Stimulated activated CD4-positive, alpha-beta T cell treated with anti-CD3 and anti-CD28 coated beads, Interleukin-15, amount 100 ng/mL, for 24 hours (primary cell): ENCODE measurements at regions not wholly inside any gene's neighbourhood (a gene's known extent, or its start where the extent isn't known, plus 50 kb on each side); places are given as distances from the start of the nearest gene placed in this dataset.

Source experiments
- DNase-seq: peaks from one replicate; pipeline ENCODE4 v3.0.0-alpha.2; 2020

GRCh38 chrX:39452401-39452800, 645.4 kb downstream of the BCOR start:
- no peak for DNase-seq

GRCh38 chrX:39453889-39454621, 643.7 kb downstream of the BCOR start:
- no peak for DNase-seq

- no peak for DNase-seq
Observed at GRCh38 chrX:39456894-39457604, 640.7 kb downstream of the BCOR start.

DNA sequence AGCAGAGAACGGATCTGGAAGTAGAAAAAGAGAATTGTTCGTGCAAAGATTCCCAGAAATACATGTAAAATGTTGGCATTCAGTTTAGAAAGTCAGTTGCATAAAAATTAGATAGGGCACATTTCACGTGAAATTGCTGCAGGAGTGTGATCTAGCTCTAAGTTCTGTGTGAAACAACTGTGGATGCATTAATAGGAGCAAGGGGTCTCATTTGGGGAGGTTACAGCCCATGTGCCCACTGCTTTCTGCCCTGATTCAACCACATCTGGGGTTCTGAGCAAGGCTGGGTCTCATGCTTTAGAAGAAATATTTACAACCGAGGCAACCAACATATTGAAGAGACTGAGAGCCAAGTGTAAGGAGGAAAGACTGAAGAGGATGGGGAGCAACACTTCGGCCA, 639.0 kb downstream of the BCOR start:
- DNase-seq = no peak

DNA sequence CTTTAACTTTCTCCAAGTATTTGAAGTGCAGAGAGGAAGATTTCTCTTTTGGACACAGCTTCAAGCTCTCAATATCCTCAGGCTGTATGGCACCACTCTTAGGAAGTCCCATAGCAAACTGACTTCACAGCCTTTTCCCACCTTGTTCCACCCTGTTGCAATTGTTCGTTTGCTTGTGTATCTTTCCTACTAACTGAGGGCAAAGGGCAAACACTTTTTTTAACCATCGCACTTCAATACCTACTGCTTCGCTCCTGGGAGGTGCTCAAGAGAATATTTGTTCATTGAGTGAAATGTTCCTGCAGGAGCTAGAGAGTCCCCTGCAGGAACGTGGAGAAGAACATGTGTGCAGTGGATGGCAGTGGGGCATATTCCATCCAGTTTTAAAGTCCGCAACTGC, 638.6 kb downstream of the BCOR start:
- no peak for DNase-seq

GRCh38 chrX:39459952-39460351, 637.8 kb downstream of the BCOR start:
- no peak for DNase-seq

- DNase-seq = no peak
Observed at GRCh38 chrX:39460499-39460898, 637.3 kb downstream of the BCOR start.

DNA sequence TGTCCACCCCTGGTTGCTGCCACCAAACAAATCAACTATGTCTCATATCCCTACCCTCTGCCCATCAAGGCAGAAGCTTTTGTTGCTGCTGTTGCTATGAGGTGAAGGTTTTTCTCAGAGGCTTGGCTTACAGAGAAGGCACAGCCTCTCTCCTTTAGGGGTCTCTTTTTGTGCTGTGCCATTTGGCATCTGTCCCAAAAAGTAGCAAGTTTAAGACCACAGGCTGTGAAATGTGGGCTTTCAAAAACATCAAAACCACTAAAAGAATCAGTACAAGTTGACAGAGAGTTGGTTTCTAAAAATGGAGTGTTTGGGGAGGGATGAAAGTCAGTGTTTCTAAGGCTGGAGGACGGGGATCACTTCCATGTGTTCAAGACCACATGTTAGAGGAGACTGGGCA, 634.9 kb downstream of the BCOR start:
- no peak for DNase-seq

GRCh38 chrX:39464253-39464652, 633.5 kb downstream of the BCOR start:
- DNase-seq = no peak

- DNase-seq = no peak
Observed at GRCh38 chrX:39465467-39465866, 632.3 kb downstream of the BCOR start.

DNA sequence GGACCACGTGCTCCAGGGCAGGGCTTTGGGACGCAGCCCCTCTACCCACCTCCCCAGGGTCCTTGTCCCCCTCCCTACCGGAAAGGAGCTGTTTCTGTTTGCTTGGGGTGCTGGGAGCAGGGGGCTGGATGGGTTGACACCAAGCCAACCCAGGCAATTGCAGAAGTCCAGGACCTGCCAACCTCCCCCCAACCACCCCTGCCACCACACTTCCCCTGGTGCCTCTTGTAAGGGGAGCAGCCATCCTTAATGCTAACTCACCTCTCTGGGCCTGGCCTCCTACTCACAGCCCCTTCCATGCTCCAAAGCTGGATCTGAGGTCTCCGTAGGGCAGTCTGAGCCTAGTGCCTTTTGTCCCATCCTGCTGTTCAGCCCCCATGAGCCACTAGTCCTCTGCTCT, 631.9 kb downstream of the BCOR start:
- DNase-seq = no peak

DNA sequence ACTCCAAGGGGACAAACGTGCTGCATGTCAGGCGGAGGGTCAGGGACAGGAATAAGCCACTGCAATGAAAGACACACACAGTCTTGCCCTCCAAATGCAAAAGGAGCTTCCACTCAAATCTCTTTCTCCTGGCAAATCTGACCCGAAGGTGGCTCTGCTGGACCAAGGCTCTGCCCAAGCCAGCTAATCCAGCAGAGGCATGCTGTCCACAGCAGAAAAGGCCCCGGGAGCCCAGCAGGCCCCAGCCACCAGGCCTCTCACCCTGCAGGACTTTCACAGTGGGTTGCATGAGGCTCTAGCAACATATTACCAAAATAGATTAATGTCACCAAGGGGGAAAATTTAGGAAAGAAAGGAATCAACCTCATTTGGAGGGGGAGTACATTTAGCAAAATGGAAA, 628.6 kb downstream of the BCOR start:
- DNase-seq = no peak

- DNase-seq = no peak
Observed at GRCh38 chrX:39470588-39471407, 627.0 kb downstream of the BCOR start.

DNA sequence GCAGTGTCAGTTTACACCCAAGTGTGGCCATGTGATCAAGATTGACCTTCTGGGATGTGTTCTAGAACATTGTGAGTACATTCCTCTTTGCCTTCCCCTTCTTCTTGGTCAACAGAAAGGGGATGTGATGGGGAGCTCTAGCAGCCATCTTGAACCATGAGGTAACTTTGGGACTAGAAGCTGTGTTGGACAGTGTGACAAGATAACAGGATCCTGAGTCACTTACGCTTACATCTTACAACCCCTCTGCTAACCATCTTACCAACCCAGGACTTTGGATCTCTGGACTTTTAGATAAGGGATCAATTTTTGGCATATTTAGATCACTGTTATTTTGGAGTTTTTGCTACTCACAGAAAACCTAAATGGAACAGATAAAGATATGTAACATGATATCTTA, 625.6 kb downstream of the BCOR start:
- DNase-seq = no peak

DNA sequence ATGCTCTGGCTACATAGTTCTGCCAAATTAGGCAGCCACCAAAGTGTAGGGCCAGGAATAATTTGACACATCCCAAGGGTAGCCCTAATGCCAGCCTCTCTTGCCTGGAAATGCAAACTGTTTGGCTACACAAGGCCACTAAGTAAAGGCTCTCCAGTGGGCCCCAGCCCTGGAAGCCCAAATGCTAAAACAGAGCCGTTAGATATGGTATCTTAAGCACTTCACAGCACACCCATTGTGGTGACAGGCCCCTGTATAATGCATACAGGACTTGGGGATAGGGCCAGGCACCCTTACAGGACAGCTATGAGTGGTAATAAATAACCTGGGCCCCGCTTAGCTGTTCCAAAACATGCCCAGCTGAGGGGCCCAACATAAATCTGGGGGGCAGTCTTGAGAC, 623.9 kb downstream of the BCOR start:
- no peak for DNase-seq

DNA sequence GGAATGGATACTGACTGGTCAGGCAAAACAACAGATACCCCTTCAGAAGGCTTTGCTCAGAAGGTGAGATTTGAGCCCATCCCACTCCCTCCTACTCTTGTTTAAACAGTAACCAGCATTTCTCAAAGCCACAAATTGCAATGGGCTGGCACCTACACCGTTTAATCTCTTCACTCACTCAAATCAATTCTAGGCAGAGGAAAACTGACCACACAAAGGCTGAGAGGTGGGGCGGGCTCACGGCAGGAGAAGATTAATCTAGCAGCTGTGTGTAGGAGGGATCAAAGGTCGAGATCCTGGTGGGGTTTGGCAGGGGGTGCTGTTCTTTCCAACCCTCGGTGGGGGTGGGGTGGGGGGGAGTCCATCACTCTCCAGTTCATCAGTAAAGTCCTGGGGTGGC, 622.4 kb downstream of the BCOR start:
- no peak for DNase-seq

DNA sequence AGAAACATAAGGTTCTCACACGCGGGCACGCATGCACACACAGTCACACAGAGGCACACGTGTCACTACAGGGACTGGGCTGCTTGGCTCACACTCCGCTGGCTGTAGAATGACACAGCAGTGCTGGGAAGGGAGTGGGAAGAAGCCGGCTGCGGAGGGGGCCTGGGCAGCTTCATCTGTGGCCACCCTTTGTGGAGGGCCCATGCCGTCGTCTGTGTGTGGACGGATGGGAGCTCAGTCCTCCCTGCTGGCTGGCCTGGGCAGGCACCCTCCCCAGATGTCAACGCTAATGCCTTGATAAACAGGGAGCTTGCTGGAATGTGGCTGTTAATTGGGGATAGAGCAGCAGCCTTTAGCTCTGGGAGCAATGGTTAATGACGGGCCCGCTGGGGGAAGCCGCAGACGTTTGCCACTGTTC, 621.1 kb downstream of the BCOR start:
- DNase-seq = no peak

- peak; percentile 12 for DNase-seq
Observed at GRCh38 chrX:39477031-39477761, 620.6 kb downstream of the BCOR start.

DNA sequence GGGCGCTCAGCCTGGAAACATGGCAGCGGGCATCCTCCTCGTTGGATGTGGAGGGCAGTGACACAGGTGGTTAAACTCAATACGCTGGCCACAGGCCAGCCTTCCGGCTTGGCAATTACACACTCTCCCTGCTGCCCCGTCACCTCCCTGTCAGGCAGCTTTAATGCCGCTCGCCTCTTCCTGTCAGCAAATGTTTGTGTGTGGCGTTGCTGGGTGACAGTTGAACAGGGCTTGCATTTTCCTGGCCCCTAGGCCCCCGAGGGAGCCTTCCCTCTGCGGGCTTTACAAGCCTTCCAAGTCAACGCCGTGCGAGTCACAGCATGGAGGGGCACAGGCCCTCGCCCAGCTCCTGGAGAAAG, 620.0 kb downstream of the BCOR start:
- peak; percentile 24 for DNase-seq

DNA sequence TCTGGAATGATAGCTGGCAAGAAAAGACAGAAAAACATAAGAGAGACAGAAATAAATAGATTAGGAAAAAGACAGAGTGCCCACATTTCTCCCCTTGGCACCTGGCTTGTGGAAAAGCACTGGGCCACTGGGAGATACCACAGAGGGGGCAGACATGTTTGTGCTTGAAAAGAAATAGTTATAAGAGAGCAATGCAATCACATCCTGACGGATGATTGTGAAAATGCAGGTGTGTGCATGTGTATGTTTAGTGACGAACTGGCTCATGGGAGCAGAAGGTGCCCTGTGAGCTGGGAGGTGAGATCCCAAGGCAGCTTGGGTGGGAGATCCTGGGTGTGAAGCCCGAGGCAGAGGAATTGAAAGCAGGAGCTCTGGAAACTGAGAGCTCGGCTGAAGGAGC, 617.9 kb downstream of the BCOR start:
- DNase-seq = no peak

DNA sequence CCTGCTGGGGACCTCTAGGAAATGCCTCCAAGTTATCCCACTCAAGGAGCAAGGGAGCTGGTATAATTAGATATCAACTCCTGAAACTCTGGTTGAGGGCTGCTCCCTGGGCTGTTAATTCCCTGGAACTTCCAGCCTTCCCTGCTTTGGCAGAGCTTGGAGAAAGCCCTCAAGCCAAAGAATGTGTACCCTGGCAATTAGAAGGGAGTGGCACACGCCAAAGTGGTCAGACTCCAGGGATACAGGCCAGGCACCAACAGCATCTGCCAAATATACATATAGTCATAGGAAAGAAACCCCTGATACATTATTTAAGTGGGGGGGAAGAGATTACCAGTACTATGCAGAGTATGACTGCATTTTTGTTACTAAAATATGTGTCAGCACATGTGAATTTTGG, 616.8 kb downstream of the BCOR start:
- DNase-seq = no peak

- DNase-seq = no peak
Observed at GRCh38 chrX:39481621-39482020, 616.1 kb downstream of the BCOR start.
